Right atrium auricular region (tissue), 2 donors: ENCODE measurements at regions not wholly inside any gene's neighbourhood (a gene's known extent, or its start where the extent isn't known, plus 50 kb on each side); places are given as distances from the start of the nearest gene placed in this dataset.

ENCODE experiments used
- DNase-seq: peaks from one replicate; pipeline ENCODE4 v3.0.0-alpha.2; 2019; ENCODE audit warnings: low spot score
- H3K27ac ChIP-seq, 2 donors: fragments of 200-600 bp; sonication (generic); 1 replicate in 1 of 2; 2 replicates in 1 of 2; pipeline ENCODE4 v1.5.1; 2016 to 2019
- H3K27me3 ChIP-seq, 2 donors: fragments of 200-600 bp; sonication (generic); one replicate each; pipeline versions ENCODE4 v1.5.1 to v1.6.0; 2017 to 2019
- H3K36me3 ChIP-seq: fragments of 200-600 bp; sonication (generic); one replicate; pipeline ENCODE4 v1.5.1; 2016
- H3K4me1 ChIP-seq, 2 donors: fragments of 200-600 bp; sonication (generic); one replicate each; pipeline versions ENCODE4 v1.5.1 to v1.6.0; 2017 to 2019
- H3K4me3 ChIP-seq, 2 donors: fragments of 200-600 bp; sonication (generic); 1 replicate in 1 of 2; 2 replicates in 1 of 2; pipeline ENCODE4 v1.5.1; 2017 to 2019; ENCODE audit warnings: mild to moderate bottlenecking in 1 of 2, moderate library complexity in 1 of 2
- H3K9me3 ChIP-seq, 2 donors: fragments of 200-600 bp; sonication (generic); one replicate each; pipeline ENCODE4 v1.5.1; 2019
- CTCF ChIP-seq, 2 donors: fragments of 200-600 bp; sonication (generic); IDR thresholded peaks; one replicate each; pipeline ENCODE4 v1.5.1; 2019; ENCODE audit warnings: antibody characterized with exemption in 2 of 2

DNA sequence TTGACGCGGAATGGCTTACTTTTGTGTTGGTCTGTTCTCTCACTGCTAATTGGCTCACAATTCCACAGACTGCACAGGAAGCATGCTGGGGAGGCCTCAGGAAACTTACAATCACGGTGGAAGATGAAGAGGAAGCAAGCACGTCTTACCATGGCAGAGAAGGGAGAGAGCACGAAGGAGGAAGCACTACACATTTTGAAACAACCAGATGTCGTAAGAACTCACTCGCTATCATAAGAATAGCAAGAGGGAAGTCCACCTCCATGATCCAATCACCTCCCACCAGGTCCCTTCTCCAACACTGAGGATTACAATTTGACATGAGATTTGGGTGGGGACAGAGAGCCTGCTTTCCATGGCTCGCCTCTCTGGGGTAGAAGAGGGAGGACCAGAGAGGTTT, 106.2 kb downstream of the KCNF1 start:
- peak; percentile 5 for DNase-seq
- Histone ChIP-seq H3K4me1 (no peaks in the 10 kb centered on the region), H3K4me3 (no peak overlapping the region), H3K27me3 (no peaks in the 10 kb centered on the region), H3K36me3 (no peaks in the 10 kb centered on the region), H3K27ac (no peak overlapping the region), H3K9me3 (no peaks in the 10 kb centered on the region)
- no peak for TF ChIP-seq CTCF (IDR thresholded peaks at IDR 0.05)

- Histone ChIP-seq H3K27me3 (no peaks in the 10 kb centered on the region), H3K9me3 (no peaks in the 10 kb centered on the region), H3K36me3 (no peaks in the 10 kb centered on the region), H3K4me1 (no peaks in the 10 kb centered on the region), H3K4me3 (no peak overlapping the region), H3K27ac (no peak overlapping the region)
- DNase-seq: peak; percentile 13
- TF ChIP-seq CTCF (IDR thresholded peaks at IDR 0.05): no peak
Observed at GRCh38 chr2:11018651-11019185, 107.0 kb downstream of the KCNF1 start.

- H3K4me3 ChIP-seq: no peak overlapping the region
- H3K4me1 ChIP-seq: no peaks in the 10 kb centered on the region
- no peaks in the 10 kb centered on the region for H3K36me3 ChIP-seq
- no peak for TF ChIP-seq CTCF (IDR thresholded peaks at IDR 0.05)
- H3K9me3 ChIP-seq: no peaks in the 10 kb centered on the region
- H3K27ac ChIP-seq: no peak overlapping the region
- DNase-seq: peak; percentile 16
- H3K27me3 ChIP-seq: no peaks in the 10 kb centered on the region
Observed at GRCh38 chr2:11019614-11020013, 107.9 kb downstream of the KCNF1 start.

DNA sequence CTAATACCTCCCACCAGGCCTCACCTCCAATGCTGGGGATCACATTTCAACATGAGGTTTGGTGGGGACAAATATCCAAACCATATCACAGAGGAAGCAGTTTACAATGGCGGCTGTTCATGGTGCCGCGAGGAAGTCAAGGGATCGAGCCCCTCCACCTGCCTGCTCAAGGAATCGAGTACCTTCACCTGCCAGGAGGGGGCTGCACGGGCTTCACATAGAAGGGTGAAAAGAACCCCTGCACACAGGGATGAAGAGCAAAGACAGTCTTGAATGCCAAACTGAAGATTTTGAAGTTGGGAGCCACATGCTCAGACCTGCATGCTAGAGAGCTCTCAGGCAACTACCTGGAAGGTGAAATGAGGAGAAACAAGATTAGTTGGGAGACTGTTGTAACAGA, 110.3 kb downstream of the KCNF1 start:
- no peaks in the 10 kb centered on the region for H3K9me3 ChIP-seq
- no peaks in the 10 kb centered on the region for H3K4me1 ChIP-seq
- H3K27ac ChIP-seq: no peak overlapping the region
- no peak overlapping the region for H3K4me3 ChIP-seq
- no peak for TF ChIP-seq CTCF (IDR thresholded peaks at IDR 0.05)
- DNase-seq: no peak
- no peaks in the 10 kb centered on the region for H3K36me3 ChIP-seq
- no peaks in the 10 kb centered on the region for H3K27me3 ChIP-seq

DNA sequence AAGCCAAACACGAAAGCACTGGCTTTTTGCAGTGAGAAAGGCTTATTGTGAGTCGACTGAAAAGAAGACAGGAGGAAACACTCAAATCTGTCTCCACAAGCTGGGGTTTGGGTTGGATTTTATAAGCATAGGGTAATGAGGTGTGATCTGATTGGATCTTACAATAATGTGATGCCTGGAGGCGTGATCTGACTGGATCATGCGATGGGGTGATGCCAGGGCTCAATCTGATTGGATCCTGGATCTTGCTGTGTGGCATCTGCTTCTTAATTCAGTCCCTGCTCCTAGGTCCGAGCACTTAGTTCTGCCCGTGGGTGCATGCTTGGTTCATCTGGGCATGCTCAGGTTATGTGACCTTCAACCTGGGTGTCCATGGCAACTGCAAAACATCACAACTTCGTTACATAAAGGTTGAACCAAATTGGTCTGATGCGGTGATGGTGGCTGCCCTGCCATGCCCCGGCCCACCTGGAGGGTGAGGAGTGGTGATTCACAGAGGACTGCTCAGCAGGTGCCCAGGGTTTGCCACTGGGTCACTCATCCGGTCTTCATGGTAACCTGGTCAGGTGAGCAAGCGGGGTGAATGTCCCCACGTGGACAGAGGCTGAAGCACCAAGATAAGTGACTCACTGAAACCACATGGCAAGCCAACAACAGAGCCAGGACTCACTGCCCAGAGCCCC, 111.0 kb downstream of the KCNF1 start:
- peak; percentile 34 for DNase-seq
- Histone ChIP-seq H3K27ac (no peak overlapping the region), H3K9me3 (no peaks in the 10 kb centered on the region), H3K4me3 (no peak overlapping the region), H3K27me3 (no peaks in the 10 kb centered on the region), H3K4me1 (no peaks in the 10 kb centered on the region), H3K36me3 (no peaks in the 10 kb centered on the region)
- TF ChIP-seq CTCF (IDR thresholded peaks at IDR 0.05): no peak
